AG20443 (cell line): ENCODE measurements at regions not wholly inside any gene's neighbourhood (a gene's known extent, or its start where the extent isn't known, plus 50 kb on each side); places are given as distances from the start of the nearest gene placed in this dataset.
"Not testable (repeated sequence)": the region's sequence is repeated elsewhere in the genome, so short reads cannot be mapped to it uniquely, and the experiment has no call there.

Experiments used
- DNase-seq: peaks from one replicate; pipeline ENCODE4 v3.0.0; 2012; ENCODE audit warnings: low spot score, mixed read lengths

DNA sequence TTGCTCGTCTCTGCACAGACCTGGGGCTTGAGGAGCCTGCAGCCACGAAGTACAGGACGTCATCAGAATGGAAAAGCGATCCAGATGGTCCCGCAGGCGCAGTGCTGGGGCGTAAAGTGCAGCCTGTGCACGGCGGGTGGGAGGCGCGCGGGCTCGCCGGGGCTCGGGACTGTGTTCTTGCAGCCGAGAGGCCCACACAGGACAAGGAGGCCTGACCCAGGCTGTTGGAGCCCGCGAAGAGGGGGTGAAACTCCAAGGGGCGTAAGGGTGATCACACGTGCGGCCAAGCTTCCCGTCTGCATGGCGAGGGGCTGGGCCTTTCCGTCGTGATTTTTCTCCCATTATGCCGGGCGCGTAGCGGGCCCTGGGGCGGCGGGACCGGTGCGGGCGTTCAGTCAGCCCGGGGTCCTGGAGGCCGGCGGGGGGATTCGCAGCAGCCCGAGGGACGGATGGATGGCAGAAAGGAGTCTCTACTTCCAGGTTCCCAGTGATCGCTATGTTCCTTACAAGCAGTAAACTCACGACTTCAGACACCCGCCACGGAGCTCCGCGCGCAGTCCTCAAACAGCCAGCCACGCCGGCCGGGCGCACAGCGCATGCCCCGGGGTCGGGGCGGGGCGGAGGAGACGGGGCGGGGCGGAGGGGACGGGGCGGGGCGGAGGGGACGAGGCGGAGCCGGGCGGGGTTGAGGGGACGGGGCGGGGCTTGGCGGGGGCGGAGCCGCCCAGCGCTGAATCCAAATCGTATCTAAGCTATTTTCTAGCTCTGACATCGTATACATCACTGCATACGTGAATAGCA is 141.0 kb upstream of the KCNJ18 start:
- peak; percentile 99 for DNase-seq

DNA sequence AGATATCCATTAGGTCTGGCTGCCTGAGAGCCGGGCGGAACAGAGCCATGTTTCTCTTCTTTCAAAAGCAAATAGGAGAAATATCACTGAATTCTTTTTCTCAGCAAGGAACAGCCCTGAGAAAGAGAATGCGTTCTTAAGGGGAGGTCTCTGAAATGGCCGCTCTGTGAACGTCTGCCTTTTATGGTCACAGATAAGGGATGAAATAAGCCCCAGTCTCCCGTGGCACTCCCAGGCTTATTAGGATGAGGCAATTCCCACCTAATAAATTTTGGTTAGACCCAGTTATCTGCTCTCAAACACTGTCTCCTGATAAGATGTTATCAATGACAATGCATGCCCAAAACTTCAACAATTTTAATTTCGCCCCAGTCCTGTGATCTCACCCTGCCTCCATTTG is 133.4 kb upstream of the KCNJ18 start:
- DNase-seq: not testable (repeated sequence)

DNA sequence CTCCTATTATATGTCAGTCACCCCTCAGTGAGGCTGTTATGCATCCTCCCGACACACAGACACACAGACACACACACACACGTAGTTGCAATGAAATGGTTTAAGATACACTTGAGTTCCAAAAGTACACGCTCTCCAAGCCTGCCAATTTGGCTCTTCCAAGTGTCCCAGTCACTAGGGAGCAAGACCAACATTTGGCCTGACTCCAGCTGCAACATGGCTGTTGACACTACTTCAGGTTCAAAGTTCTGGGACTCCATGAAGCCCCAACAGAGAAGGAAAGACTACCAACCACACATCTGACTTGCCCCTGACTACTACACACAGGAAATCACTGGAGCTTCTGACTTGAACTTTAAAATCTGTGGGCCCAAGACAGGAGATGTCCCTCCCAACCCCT is 128.1 kb upstream of the KCNJ18 start:
- DNase-seq: no peak

DNA sequence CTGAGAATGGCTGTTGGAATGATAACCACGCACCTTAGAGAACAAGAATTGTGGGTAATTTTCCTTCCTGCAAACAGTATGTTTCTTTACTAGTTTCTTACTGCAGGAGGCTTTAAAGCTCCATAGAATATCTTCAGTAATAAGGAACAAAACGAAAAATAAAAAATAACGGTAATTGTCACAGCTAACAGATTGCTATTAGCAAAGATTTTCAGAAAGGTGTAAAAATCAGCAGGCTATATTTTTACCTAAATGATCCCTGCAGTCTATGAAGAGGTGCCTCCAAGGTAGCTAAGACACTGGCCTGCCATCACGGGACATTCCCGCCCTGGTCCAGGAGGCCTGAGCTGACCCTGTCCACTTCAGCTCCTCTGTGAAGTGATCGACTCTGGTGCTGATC is 127.6 kb upstream of the KCNJ18 start:
- not testable (repeated sequence) for DNase-seq

DNA sequence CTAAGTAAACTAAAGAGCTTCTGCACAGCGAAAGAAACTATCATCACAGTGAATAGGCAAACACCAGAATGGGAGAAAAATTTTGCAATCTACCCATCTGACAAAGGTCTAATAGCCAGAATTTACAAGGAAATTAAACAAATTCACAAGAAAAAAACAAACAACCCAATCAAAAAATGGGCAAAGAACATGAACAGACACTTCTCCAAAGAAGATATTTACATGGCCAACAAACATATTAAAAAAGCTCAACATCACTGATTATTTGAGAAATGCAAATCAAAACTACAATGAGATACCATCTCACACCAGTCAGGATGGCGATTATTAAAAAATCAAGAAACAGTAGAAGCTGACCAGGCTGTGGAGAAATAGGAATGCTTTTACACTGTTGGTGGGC is 121.9 kb upstream of the KCNJ18 start:
- DNase-seq: not testable (repeated sequence)

DNA sequence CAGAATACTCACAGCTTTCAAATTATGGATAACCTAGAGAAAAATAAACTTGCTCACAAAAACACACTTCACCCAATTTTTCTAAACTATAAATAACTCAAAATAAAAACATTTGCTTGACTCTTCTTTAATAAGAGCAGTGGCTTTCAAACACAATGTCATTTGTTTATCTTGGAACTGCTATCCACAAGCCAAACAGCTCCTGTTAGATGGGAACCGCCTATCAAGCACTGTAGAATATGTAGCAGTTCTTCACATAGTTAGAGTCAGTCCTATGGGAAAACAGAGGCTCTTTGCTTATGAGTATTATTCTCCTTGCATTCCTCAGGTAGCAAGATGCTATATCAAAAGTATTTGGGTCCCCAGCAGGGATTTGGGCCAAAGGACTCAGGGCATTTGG is 120.2 kb upstream of the KCNJ18 start:
- DNase-seq: not testable (repeated sequence)

DNA sequence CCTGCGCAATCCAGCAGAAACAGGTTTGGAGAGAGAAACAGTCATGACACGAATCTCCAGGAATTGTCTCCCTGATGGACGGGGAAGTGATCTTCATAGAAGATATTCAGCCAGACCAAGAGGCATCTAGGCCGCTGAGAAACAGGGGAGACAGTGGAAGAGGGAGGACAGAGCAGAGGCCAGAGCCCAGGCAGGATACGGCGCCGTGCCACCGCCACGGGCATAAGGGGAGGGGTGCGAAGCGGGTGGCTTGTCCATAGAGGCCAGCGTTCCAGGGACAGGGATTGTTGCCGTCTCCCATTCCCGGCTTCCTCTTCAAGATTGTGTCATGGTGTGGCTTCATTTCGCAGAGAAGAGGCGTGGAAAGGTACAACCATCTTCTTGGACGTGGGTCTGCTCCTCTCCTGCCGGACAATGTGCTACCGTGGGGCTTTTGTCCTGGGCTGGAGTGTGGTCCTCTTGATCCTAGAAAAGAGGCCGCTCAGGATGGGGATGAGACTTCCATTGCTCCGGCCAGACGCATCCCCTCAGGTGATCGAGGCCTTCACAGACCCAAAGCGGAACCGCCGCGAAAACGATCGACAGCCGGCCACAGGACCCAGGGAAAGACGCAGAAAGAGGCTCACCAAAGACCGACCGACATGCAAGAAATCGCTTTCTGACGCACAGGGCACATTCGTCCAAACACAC is 118.9 kb upstream of the KCNJ18 start:
- DNase-seq: not testable (repeated sequence)

DNA sequence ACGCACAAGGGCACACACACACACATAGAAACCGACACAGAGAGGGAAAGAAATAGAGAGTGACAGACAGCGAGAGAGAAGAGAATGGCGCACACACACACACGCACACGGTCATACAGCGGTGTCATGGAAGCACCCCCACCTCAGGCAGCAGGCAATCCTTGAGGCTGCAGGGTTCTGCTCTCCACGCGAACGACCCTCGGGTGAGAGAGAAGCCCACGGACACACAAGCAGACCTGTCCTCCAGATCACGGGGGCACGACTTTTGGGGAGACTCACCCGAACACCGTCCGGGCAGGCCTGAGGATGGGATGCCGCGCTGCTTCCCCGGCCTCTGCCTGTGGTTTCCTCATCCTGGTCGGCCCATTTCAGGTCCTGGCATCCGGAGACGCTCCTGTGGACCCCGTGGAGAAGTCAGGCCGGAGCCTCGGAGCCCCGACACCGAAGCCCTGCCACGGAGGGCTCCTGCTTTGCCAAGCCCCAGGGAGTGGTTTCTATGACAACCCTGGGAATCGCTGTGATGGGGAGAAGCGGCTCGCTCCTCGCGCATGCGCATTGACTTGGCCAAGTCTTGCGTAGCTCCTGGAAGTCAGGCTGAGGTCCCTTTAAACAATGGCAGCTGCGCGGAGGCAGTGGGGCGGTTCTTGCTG is 118.2 kb upstream of the KCNJ18 start:
- peak; percentile 73 for DNase-seq

DNA sequence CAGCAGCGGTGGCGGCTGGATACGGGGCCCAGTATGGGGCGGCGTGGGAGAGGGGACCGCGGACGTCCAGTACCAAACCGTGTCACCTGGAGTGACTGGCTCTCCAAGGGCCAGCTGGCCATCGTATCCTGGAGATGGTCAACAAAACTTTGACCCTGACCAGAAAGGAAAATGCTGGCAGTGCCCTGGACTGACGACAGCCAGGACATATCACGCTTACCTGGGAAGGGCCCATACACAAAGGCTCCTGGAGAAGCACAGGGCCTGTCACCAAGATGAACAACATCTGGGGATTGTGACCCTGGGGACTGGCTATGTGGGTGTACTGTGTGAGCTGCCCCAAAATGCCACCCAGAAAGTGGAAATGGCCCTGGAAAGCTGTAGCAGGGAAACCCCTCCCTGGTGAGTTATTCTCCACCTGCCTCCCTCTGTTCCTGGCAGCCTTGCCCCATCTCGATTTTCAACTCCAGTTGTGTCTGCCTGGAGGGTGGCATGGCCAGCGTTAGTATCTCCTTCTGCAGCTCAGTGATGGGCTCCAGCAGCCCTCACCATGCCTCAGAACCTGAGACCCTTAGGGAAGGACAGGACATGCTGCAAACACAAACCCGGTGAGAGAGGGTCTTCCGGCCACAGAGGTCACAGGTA is 117.6 kb upstream of the KCNJ18 start:
- not testable (repeated sequence) for DNase-seq

DNA sequence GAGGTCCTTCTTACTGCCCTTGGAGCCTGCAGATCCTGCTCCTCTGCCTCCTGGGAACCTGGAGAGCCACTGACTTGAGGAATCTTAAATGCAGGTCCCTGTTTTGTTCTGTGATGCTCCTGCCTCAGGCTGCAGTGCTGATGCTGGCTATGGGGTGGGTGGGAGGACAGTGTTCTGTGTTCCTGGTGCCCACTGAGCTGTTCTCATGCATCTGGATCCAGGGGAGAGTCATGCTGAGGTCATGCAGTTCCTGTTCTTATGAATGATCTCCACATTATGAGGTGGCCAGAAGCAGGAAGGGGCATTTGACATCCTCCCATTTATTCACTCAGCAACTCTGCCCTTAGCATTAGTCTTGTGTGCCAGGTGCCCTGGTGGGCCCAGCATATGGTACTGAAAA is 113.5 kb upstream of the KCNJ18 start:
- DNase-seq: not testable (repeated sequence)

DNA sequence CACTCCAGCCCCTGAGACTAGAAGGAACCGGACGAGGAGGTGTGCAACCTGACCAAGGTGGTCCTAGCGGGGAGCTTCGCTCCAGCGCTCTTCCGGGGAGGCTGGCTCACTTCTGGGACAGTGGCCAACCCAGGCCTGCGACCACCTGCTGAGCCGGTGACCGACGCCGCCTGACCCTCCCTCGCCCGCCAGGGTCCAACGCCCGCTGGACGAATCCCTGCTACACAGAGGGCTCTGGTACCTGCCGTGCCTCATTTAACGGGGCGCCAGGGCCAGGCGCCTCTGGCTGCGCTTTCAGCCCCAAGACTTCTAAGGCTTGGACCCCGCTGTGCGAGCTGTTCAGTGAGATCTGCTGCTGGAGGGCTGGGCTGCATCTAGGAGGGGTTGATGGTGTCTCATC is 99.5 kb upstream of the KCNJ18 start:
- no peak for DNase-seq

DNA sequence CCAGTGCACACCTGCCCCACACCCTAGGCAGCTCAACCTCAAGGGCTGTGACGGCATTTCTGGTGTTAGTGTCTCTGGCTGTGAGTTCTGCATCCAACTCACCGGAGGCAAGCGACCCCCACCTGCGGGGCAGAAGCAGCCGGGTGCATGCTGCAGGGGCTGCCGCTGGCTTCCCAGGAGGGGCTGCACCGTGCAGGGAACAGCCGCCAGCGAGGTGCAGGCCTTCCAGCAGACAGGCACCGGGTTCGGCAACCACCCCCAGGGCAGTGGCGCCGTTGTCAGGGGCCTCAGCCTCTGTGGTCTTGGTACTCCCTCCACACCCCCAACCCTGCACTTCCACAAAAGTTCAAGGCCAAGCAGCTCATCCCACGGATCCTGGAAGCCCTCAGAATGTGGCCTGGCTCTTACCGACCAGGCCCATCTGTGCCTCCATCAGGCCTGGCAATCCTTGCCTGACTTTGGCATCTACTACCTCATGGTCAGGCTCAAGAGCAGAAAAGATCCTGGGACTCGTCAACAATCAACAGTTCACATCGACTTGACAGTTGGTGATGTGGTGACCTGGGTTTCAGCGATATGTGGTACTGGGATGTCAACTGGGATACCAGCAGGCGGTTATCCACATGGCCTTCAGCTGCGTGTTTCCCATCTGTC is 98.7 kb upstream of the KCNJ18 start:
- not testable (repeated sequence) for DNase-seq

DNA sequence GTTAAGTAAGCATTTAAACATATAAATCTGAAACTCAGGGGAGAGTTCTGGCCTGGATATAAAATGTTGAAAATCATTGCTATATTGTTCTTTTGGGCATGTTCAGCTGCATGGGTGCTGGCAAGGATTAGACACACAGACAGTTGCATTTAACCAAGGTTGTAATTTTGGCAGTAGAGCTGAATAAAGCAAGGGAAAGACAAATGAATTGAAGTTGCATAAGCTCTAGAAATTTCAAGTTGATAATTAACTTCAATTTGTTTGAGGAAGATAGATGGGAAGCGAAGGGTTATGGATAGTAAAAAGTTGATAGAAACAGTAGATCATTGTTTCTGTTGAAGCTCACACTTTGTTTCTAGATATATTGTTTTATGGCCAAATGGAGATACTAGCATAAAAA is 97.2 kb upstream of the KCNJ18 start:
- no peak for DNase-seq

DNA sequence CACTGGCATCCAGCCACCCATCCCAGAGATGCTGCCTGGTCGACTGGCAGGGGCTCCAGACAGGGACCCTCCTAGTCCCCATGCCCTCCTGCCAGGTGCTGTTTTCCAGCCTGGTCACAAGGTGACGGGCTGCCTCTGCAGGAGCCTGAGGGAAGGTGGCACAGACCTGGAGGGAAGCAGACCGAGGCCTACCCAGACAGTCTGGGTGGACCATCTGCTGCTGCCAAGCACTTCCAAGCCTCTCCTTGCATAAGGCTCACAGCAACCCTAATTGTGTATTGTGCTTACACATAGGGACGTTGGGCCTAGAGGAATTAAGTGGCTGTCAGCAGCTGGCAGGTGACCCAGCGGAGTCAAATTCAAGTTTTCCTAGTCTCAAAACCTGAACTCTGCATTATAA is 90.1 kb upstream of the KCNJ18 start:
- no peak for DNase-seq

DNA sequence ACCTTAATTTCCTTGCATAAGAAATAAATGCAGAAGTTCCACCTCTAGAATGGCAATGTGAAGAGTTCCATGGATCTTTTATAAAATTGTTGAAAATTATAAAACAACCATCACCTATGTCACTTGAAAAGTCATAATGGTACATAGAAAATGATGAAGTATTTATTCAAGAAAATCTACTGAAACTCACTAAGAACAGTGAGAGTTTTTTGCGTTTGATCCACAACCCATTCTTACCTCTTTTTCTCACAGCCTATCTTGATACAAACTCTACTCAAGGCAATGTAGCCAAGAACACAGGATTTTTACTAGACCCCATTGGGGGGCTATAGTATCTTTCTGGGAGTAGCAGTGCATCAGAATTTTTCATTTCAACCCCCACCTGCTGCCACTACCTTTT is 89.0 kb upstream of the KCNJ18 start:
- DNase-seq: not testable (repeated sequence)

DNA sequence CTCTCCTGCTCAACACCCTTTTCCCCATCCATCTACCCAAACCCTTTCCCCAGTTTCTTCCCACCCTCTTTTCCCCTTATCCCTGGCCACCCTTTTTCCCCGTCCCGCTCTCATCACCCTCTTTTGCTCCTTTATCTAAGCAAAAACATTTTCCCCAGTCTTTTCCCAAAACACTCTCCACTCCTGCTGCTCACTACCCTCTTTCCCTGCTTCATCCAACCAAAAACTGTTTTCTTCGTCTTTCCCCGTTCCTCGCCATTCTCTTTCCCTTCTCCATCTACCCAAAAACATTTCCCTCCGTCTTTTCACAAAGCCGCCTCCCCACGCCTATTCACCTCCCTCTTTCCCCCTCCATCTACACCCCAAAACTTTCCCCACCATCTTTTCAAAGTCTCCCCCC is 80.9 kb upstream of the KCNJ18 start:
- DNase-seq: not testable (repeated sequence)

DNA sequence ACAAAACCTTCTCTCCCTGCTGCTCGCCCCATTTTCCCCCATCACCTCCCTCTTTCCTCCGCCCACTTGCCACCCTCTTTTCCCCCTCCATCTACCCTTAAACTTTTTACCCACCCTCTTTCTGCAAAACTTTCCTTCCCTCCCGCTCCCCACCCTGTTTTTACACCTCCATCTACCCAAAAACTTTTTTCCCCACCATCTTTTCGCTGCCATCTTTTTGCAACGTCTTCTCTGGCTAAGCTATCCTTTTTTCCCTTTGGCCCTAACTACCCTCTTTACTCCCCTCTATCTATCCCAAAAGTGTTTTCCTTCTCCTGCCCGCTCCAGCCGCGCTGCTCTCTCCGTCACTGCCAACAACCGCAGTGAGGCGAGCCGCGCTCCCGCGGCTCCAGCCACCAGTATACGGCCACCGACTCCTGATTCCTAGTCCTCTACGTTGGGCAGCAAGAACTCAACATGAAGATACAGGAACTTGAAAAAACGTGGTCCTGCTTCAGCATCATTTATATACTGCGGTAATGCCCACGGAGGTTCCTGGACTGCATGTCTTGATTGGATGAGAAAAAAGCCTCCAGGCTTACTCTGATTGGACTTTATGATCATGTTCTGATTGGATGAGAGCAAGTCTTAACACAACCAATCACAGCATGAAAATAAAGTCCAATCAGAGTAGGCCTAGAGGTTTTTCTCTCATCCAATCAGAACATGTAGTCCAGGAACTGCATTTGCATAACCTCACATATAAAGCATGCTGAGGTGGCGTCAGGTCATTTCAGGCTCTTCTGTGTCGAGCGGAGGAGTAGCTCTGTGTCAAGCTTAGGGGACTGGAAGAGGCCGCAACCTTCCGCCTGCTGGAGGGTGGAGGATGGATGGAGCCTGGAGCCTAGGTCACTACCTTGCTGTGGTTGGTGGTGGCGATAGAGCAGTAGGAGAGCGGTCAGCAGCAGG is 79.9 kb upstream of the KCNJ18 start:
- DNase-seq: not testable (repeated sequence)

DNA sequence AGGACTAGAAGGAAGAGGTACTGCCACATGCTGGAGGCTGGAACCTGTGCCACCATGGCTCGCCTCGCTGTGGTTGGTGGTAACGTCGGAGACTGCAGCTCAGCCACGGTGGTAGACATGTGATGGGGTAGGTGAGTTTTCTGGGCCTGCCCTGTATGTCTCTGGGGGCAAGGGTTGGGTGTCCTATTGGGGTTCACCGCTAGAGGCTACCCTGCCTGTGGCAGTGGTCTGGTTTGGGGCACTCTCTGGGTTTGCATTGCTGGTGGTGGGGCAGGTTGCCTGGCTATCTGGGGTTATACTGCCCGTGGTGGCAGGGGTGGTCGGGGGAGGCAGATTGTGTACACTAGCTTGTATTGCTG is 79.3 kb upstream of the KCNJ18 start:
- DNase-seq: no peak

DNA sequence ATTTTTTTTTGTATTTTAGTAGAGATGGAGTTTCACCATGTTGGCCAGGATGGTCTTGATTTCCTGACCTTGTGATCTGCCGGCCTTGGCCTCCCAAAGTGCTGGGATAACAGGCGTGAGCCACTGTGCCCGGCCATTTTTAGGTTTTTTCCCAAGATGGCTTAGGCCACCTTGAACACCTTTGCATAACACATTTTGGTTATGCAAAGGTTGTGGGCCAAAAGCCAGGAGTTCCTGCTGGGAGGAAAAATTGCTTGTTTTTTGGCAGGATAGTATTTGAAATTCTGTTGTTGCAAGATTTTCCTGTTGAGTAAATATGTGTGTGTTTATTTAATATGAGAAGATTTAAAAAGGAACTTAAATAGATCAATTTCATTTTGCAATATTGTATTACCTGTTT is 65.3 kb upstream of the KCNJ18 start:
- not testable (repeated sequence) for DNase-seq
